ENCODE measurements at regions not wholly inside any gene's neighbourhood (a gene's known extent, or its start where the extent isn't known, plus 50 kb on each side); places are given as distances from the start of the nearest gene placed in this dataset.

DNA sequence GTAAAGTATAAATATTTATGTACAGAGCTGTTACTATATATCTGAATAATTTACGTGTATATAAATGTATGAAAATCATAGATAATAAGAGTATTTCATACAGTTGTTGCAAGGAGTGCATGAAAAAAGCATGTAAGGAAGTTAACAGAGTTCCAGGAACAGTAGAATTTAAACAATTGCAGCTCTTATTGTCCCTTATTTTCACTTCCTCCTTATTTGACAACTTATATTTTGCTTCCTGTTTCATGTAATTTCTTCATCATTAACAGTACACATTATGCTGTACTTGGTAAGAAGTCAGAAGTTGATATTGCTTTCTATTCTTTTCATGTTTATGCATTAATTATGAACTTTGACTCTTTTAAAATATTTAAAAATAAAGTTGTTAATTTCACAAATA lies 681.5 kb downstream of the LRRIQ3 start:
- no peak for TF ChIP-seq ZBED1 (IDR thresholded peaks at IDR 0.05; ENCODE audit: borderline replicate concordance)
- TF ChIP-seq FOXK2 (IDR thresholded peaks at IDR 0.05): no peak
- no peak for TF ChIP-seq POLR2A (IDR thresholded peaks at IDR 0.05; ENCODE audit: low read depth, low read length)
- no peak for TF ChIP-seq ATF7 (IDR thresholded peaks at IDR 0.05; ENCODE audit: low read depth)
- no peak for TF ChIP-seq CHD1 (IDR thresholded peaks at IDR 0.05; ENCODE audit: low read depth, low read length)
- no peak for TF ChIP-seq ZBTB4 (CRISPR knock-in tag; IDR thresholded peaks at IDR 0.05)
- TF ChIP-seq EED (IDR thresholded peaks at IDR 0.05; ENCODE audit: low read depth): no peak
- no peak for TF ChIP-seq ZSCAN29 (IDR thresholded peaks at IDR 0.05)
- TF ChIP-seq, protein P1, sequence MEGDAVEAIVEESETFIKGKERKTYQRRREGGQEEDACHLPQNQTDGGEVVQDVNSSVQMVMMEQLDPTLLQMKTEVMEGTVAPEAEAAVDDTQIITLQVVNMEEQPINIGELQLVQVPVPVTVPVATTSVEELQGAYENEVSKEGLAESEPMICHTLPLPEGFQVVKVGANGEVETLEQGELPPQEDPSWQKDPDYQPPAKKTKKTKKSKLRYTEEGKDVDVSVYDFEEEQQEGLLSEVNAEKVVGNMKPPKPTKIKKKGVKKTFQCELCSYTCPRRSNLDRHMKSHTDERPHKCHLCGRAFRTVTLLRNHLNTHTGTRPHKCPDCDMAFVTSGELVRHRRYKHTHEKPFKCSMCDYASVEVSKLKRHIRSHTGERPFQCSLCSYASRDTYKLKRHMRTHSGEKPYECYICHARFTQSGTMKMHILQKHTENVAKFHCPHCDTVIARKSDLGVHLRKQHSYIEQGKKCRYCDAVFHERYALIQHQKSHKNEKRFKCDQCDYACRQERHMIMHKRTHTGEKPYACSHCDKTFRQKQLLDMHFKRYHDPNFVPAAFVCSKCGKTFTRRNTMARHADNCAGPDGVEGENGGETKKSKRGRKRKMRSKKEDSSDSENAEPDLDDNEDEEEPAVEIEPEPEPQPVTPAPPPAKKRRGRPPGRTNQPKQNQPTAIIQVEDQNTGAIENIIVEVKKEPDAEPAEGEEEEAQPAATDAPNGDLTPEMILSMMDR (IDR thresholded peaks at IDR 0.05 in 2 of 3, conservative IDR thresholded peaks at IDR 0.05 in 1 of 3; ENCODE audit: control insufficient read depth in 2 of 3, extremely low read depth in 1 of 3, insufficient read depth in 1 of 3, low read depth in 3 of 3, low read length in 3 of 3): no peak
- no peak for TF ChIP-seq RAD51 (IDR thresholded peaks at IDR 0.05)
- no peak for TF ChIP-seq IRF3 (IDR thresholded peaks at IDR 0.05)
